ENCODE measurements at regions not wholly inside any gene's neighbourhood (a gene's known extent, or its start where the extent isn't known, plus 50 kb on each side); places are given as distances from the start of the nearest gene placed in this dataset.

- TF ChIP-seq MXI1 (IDR thresholded peaks at IDR 0.05; ENCODE audit: borderline replicate concordance, low read depth, low read length) (no peak), POLR2A (IDR thresholded peaks at IDR 0.05; ENCODE audit: low read depth, low read length) (no peak), CTCF (conservative IDR thresholded peaks at IDR 0.05; ENCODE audit: low read depth, low read length) (no peak)
These were observed 56.4 kb upstream of the OTOS start for GRCh38 chr2:240196716-240197461.

All from IMR-90 (cell line).